GM19397 (cell line): ENCODE measurements at regions not wholly inside any gene's neighbourhood (a gene's known extent, or its start where the extent isn't known, plus 50 kb on each side); places are given as distances from the start of the nearest gene placed in this dataset.

Experiments
- ATAC-seq: cut with Tn5 transposase; IDR thresholded peaks from one replicate; pipeline ENCODE4 v1.9.1; 2021; ENCODE audit warnings: mild to moderate bottlenecking, moderate library complexity; ENCODE audit not compliant: unreplicated experiment

DNA sequence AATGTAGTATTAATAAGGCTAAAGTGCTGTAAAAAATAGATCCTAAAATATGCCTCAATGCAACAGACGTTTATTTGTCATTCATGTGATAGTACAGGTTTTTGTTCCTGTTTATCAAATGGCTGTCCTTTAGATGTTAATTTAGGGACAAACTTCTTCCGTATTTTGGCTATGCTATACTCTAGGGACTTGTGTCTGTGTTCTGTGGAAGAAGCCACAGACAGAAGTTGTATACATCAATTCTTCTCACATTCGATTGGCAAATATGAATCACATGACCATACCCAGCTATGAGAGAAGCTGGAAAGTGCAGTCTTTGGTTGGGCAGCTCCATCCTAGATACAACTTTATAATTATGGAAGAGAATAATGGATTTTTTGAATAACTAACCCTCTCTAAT is 232.7 kb upstream of the SNX7 start:
- no peak for ATAC-seq

DNA sequence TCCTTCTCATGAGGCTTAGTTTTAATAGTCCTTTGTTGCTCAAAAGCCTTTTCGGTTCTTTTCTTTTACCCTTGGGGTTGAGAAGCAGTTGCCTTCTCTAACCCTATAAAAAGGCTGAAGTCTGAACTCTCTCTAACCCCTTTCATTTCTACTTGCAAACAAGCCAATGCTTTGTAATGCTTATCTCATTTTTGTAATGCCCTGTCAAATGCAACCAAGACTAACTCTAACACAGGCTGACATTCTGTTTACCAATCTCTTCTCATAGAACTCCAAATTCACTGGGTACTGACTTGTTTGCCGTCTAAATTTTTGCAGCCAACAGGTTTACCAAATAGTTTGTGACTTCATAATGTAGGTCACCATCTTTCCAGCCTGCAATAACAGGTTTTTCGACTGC is 233.9 kb upstream of the SNX7 start:
- ATAC-seq: no peak

DNA sequence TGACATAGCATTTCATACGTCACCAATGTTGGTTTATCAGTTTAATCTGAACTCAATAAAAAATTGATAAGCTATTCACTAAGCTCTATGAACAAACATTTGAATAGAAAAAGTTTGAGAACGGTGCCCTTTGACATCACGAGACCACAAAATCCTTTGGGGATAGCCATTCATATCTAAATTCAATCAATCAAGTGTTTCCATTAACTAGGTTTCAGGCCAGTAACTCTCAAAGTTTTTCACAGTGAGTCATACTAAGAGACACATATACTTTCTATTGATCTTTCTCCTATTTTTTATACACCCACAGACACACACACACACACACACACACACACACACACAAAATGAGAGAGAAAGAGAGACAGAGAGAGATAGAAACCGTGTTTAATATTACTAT is 235.4 kb upstream of the SNX7 start:
- no peak for ATAC-seq

DNA sequence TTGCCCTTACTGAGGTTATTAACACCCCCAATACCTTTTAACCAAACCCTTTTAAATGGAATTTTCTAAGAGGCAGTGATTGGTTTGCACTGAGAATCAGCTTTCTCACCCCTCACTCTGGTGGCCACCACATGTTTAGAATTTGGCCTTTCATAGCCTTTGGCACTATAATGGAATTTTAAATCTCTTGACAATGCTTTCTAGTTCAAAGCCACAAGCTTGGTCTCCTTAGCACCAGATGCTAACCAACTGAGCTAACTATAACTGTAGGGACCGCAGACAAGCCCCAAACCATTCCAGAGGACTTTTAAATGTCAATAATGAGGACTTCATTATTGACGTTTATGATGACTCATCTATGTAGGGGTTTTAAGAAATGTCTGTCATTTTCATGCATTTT is 238.7 kb upstream of the SNX7 start:
- ATAC-seq: no peak

DNA sequence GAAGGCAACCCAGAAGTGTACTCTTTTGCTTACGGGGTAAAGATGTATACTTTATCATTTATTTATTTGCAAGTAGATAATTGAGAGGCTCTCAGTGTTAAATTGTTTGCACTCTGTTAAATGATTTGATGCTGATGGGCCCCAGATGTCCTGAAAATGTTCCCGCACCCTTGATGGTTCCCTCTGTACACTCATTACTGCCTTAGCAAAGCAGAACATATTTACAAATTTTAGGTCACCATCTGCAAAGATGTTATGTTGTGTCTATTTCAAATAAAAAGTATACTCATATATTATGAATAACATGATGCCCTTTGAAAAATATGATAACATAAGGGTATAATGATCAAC is 240.5 kb upstream of the SNX7 start:
- no peak for ATAC-seq

DNA sequence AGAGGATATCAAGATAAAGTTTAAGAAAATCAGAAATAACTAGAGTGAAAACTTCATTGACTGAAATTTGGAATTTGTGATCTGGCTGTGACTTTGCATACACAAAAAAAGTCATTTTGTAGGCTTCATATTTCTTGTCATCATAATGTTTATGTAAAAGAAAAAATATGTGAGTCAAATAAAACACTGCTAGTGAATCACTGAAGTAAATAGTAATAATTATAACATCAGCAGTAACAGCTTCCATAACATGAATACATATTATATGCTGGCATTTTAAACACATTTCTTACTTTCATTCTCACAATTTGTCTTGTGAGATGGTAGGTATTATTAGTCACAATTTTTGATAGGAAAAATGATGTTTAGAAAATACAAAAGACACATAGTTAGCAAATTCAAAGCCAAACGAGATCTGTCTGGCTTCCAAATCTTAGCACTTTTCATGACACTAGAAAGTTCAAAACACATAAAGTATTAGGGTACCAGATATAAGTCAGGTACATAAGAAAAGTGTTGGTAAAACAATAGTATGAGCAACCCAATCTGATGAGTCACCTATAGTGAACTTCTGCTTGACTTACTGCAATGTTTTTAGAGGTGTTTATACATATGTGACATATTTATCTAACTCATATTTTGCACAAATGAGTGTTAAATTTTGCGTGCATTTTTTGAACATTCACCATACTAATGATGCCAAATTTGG is 241.0 kb upstream of the SNX7 start:
- ATAC-seq: no peak

DNA sequence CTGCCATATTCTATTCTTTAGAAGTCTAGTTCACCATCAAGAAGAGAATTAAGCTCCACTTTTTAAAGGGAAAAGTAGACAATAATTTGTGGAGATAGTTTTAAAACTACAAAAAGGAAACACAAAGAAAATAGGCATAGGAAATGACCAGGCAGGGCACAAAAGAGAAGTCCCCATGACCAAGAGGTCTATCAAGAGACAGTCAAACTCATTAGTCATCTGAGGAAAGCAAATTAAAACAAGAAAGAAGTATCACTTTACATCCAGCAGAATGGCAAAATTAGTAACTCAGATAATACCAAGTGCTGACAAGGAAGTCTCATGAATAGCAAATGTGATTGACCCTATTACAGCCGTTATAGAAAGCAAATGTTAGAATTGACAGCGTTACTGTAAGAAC is 243.7 kb upstream of the SNX7 start:
- ATAC-seq: no peak

DNA sequence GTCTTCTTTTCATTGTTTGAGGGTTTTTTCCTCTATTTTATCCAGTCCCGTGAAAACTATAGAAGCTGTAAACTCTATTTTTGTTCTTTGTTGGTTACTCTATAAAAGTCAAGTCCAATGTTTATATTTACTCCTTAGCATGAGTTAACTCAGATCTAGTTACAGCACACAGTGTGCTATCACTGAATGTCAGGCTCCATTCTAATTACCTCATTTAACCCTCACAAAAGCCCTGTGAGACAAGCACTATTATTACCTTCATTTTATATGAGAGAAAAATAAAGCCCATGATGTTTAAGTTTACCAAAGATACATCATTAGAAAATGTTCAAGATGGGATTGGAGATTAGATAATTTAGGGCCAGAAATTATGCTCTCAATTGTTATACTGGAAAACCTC is 251.4 kb upstream of the SNX7 start:
- ATAC-seq: no peak

DNA sequence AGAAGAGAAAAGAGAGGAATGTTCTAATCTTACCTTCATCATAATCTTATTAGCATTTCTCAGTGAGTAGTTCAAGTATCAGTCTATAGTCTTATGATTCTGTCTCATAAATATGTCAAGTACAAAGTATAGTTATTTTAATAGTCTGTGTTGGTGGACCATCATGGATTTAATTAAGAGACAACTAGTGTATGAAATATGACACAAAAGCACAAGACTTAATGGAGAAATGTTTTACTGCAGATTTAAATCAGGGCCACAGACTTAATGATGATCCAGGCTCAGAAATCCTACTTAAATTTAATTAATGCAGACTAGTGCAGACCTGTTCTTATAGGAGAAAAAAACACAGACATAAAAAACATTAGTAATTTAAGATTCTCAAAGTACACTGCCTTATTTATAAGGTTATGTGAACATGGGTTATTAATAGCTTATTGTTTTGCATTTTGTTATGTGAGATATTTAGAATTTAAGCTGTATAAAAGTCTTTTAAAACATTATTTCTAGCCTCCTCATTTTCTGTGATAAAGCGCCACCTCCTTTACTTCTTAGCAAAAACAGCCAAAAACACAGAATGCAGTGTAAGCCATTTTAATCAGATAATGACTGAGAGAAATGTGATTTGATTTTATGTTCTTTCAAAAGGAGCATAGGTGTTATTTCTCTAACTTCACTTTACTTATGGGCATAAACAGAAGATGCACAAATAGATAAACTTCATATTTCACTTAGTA is 255.0 kb upstream of the SNX7 start:
- no peak for ATAC-seq

DNA sequence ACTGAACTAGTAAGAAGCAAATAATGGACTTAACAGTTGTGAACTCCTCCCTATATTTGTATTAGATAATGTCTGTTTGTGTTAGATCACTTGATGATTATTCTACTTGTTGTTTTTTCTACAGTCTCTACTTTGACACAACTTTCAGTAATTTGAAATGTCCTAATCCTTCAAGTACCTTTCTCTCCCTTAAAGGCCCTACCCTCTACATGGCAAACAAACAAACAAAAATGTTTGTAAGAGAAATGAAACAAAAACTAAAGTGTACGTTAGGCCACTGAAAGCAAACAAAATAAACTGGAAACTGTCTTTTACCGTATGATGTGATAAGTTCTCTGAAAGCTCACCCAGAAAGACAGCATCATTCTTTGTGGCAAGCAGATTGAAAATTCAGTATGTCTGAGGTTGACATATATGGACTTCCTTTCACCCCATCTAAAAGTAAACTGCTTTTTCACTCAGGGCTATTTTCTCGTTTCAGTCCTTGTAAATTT is 255.9 kb upstream of the SNX7 start:
- peak; percentile 78 for ATAC-seq

DNA sequence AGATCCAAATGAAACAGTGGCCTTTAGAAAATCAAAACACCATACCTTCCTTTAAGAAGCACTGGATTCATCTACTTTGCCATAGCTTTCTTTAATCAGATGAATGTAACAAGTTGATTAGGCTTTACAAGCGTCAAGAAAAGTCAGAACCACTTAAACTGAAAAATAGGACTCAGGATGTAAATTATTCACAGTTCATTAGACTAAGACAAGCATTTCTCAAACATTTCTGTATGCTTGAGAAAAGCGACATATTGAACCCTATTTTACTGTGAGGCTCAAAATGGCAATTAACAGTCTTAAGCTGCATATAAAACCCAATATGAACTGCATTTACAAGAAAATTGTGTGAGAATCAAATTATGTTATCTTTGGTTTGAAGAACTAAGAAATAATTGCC is 256.7 kb upstream of the SNX7 start:
- ATAC-seq: no peak

DNA sequence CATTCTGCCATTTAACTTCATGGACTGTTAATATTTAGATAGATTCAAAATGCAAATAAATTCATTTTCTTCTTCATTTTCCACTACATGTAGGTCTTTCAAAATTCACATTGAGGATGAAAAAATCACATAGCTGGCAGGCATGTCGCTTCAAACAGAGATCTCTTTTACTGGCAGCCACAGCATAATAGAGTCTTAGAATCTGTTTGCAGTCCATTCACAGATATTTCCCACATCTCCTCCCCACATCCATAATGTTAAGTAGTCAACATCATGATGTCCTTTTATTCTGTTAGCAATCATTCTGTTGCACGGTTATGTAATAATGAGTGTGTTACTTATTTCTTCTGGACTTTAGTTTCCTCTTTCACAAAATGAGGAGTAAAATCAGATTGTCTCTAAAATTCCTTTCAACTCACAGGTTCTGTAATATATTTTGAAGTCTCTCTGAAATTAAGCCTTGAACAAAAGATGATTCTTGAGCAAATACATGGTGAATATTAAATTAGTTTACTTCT is 257.5 kb upstream of the SNX7 start:
- no peak for ATAC-seq

DNA sequence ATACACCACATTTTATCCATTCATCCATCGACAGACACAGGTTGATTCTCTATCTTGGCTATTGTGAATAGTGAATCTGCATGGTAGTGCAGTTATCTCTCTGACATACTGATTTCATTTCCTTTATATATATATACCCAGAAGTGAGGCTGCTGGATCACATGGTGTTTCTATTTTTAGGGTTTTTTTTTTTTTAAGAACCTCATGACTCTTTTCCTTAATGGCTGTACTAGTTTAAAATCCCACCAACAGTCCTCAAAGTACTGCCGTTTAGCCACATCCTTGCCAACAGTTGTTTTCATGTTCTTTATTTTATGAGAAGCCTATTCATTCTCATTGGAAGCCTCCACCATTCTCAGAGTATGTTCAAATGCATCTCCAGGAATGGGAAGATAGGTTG is 258.7 kb upstream of the SNX7 start:
- no peak for ATAC-seq

DNA sequence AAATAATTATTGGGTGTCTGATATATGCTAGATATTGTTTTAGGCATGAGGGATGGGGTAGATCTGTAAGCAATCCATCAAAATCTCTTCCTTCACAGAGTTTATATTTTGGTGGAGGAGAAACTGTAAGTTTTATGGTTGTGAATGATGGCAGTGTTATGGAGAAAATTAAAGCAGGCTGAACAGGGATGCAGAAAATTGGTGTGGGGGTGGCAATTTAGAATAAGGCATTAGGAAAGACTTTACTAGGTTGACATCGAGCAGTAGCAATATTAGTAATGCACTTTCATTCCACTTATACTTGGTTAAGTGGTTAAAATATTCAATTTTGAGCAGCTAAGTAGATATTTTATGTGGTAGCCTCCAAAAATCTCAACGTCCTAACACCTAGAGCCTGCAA is 261.1 kb upstream of the SNX7 start:
- no peak for ATAC-seq

DNA sequence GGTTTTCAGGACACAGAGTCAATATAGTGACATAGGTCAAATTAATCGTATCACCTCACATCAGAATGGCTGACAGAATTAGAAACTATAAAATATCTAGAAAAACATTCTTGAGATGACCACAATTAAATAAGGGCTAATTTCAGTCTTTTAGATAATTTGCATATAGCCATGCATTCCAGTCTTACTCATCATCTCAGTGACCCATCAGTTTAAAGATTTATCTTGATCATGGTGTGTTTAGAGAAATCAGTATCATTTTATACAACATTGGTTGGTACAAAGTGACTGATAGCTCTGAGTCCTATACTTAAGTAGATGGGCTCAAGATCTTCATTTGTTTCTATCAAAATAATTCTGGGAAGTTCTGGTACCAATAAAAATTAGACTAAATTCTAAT is 262.3 kb upstream of the SNX7 start:
- ATAC-seq: no peak

DNA sequence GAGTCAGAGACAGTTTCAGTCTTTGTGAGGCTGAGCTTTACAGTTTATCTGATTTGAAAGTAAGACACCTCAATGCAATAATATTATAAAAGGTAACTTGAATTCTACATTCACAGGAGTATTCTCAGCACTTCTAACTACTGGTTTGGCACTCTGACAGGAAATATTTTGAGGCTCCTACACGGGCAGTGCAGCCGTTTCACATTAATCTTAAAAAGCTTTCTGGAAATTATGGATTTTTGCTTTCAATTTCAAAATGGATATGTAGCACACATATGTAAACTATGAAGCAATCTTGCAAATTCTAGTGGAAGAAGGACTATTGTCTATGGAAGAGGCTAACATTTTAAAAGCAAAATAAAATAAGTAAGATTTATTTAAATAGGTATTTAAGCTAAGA is 262.9 kb upstream of the SNX7 start:
- no peak for ATAC-seq

DNA sequence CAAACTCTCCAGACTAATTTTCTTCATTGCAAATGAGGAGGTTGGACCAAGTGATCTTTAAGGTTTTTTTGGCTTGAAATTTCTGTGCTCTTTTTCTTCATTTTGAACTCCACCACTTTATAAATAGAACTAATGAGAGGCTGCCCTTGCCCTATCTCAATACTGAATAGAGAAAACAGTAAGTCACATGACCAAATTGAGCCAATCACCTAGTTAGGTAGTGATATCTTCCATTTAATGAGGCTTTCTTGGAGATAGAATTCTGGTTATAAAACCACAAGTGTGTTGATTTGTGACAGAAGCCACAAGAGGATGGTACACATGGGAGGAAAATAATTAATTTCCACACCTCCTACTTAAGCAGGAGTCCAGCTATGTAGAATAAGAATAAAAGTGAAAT is 263.4 kb upstream of the SNX7 start:
- ATAC-seq: no peak

DNA sequence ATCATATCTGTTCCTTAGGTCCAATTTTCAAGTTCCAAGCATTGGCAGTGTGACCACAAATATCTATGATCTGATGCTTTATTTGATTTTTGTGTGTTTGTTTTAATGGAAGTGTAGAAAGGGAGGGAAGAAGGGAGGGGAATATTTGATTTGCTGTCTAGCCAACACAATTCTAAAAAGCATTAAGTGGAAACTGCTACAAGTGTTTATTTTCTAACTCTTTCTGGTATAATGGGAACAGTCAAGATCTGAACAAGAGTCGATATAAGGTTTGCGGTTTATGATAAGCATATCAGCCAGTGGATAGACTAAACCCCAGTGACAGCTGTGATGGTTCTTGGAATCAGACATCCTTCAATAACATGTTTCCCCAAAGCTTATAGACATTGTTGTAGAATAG is 267.8 kb upstream of the SNX7 start:
- ATAC-seq: no peak

DNA sequence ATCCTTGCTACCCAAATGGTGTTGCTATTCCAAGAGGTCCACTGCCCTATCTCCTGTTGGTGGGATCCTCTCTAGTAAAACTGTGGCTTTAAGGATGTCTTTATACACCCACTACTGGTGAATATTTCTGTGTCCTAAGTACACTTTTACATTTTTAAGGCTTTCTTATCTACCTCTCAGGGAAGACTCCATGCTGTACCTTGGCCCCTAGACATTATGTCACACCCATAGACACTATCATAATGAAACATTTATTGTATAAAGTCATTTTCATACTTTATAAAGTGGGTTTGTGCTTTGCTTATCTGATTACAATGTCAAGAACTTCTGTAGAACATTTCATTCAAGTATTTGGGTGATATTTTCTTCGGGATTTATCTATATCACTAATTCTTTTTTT is 270.3 kb upstream of the SNX7 start:
- no peak for ATAC-seq

DNA sequence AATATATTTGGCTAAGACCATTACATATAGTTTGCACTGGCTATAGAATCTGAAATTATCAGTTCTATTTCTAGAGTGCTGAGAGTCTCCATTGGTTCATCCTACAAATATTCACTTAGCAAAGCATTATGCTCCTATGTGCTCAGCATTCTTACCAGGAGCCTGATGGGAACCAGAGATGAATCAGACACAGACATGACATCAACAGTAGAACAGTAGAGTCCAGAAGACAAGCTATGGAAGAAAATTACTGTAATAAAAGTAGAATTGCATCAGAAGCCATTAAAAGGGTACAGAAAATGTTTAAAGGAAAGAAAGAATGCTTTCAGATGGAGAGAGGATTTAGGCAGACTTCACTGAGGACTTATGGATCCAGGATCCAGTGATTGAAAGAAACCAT is 271.7 kb upstream of the SNX7 start:
- ATAC-seq: no peak

DNA sequence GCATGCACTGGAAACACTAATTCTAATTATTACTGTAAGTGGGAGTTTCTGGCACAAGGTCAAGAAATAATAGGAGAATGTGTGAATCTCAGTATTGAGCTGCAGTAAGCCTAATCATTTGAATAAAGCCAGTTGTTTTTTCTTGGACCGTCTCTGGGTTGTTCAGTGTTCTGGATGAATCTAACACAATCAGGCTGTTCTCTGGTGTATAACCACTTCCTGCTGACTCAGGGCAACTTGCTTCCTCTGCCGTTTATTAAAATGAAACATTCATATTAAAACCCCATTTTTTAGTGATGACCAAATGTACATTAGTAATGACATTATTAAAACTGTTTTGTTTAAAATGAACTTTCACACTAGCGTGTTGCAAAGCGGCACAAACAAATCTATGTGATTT is 273.1 kb upstream of the SNX7 start:
- ATAC-seq: peak; percentile 60

DNA sequence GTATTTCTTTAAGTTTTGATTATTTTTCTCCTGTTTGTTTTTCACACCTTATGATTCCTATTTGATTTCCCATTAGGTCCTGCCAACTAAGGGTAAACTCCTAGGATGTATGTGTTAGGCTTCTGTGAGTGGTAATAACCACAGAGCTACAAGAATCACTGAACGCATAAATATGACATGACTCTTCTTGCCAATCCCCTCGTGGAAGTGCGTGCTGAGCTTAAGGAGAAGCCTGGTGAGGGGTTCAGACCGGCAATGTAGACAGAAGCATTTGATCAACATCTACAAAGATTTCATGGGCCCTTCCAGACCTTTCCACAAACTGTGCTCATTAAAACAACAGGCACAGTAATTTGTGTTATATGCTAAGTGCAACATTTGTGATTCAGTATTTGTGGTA is 273.8 kb upstream of the SNX7 start:
- no peak for ATAC-seq
